B cell (primary cell): ENCODE measurements at regions not wholly inside any gene's neighbourhood (a gene's known extent, or its start where the extent isn't known, plus 50 kb on each side); places are given as distances from the start of the nearest gene placed in this dataset.

ENCODE experiments used
- EZH2 ChIP-seq: IDR thresholded peaks from 2 replicates; pipeline ENCODE4 v1.6.1; 2012; ENCODE audit warnings: borderline replicate concordance, low read depth, mild to moderate bottlenecking, moderate library complexity, low read length; ENCODE audit not compliant: insufficient read depth, poor library complexity, severe bottlenecking
- TF ChIP-seq, protein P1 (sequence below): fragments of 200-600 bp; IDR thresholded peaks from one replicate; pipeline ENCODE4 v1.8.0; 2022; ENCODE audit warnings: antibody characterized with exemption, mild to moderate bottlenecking

DNA sequence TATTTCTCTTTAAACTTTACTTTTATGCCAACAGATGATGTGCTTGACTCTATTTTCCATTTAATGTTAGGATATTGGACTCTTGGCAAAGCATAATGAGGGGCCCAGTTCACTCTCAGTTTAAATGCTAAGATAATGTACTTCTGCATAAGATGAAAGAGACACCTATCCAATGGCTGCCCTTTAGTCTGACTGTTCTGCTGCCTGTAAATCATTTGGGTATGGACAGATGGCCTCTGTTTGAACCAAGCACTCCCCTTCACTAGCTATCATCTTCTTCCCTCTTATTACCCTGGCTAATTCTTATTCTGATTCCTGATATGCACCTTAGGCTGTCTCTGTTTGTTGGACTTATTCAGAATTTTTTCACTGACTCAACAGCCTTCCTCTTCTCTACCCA, 72.1 kb downstream of the SEM1 start:
- TF ChIP-seq, protein P1, sequence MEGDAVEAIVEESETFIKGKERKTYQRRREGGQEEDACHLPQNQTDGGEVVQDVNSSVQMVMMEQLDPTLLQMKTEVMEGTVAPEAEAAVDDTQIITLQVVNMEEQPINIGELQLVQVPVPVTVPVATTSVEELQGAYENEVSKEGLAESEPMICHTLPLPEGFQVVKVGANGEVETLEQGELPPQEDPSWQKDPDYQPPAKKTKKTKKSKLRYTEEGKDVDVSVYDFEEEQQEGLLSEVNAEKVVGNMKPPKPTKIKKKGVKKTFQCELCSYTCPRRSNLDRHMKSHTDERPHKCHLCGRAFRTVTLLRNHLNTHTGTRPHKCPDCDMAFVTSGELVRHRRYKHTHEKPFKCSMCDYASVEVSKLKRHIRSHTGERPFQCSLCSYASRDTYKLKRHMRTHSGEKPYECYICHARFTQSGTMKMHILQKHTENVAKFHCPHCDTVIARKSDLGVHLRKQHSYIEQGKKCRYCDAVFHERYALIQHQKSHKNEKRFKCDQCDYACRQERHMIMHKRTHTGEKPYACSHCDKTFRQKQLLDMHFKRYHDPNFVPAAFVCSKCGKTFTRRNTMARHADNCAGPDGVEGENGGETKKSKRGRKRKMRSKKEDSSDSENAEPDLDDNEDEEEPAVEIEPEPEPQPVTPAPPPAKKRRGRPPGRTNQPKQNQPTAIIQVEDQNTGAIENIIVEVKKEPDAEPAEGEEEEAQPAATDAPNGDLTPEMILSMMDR, result no peak
- no peak for TF ChIP-seq EZH2
